Neural cell (in vitro differentiated cells): ENCODE measurements at regions not wholly inside any gene's neighbourhood (a gene's known extent, or its start where the extent isn't known, plus 50 kb on each side); places are given as distances from the start of the nearest gene placed in this dataset.

Experiments used
- H2AFZ ChIP-seq: fragments of 200-600, 300-800 bp; sonication (generic), shearing (Covaris generic); 2 replicates; pipeline ENCODE4 v1.6.0; 2014; ENCODE audit warnings: low read depth, mild to moderate bottlenecking, antibody characterized with exemption, low read length, moderate library complexity
- H3F3A ChIP-seq: fragments of 200-600 bp; shearing (Covaris generic); 2 replicates; pipeline ENCODE4 v1.6.1; 2016; ENCODE audit warnings: mild to moderate bottlenecking, moderate library complexity, mixed read lengths, antibody characterized with exemption, low read length; ENCODE audit not compliant: insufficient read depth, poor library complexity, severe bottlenecking
- H3K27ac ChIP-seq: fragments of 200-600, 300-800 bp; sonication (generic), shearing (Covaris generic); 2 replicates; pipeline ENCODE4 v1.5.1; 2014; ENCODE audit warnings: mild to moderate bottlenecking, low read length, moderate library complexity
- H3K27me3 ChIP-seq: fragments of 300-800, 200-600 bp; sonication (generic), shearing (Covaris generic); 2 replicates; pipeline ENCODE4 v1.6.0; 2014; ENCODE audit warnings: mild to moderate bottlenecking, low read depth, low read length, moderate library complexity; ENCODE audit not compliant: insufficient read depth
- H3K36me3 ChIP-seq: fragments of 300-800, 200-600 bp; sonication (generic), shearing (Covaris generic); 2 replicates; pipeline ENCODE4 v1.5.1; 2014; ENCODE audit warnings: mild to moderate bottlenecking, antibody characterized with exemption, low read length, moderate library complexity; ENCODE audit not compliant: insufficient read depth
- H3K4me2 ChIP-seq: fragments of 300-800, 200-600 bp; sonication (generic), shearing (Covaris generic); 2 replicates; pipeline ENCODE4 v1.6.0; 2014; ENCODE audit warnings: mild to moderate bottlenecking, low read length
- H3K4me3 ChIP-seq: fragments of 300-800, 200-600 bp; sonication (generic), shearing (Covaris generic); 2 replicates; pipeline ENCODE4 v1.5.1; 2014; ENCODE audit warnings: mild to moderate bottlenecking, low read length, moderate library complexity
- H3K79me2 ChIP-seq: fragments of 200-600 bp; shearing (Covaris generic); replicated peaks from 2 replicates; pipeline ENCODE4 v1.6.0; 2014; ENCODE audit warnings: mild to moderate bottlenecking, low read length, moderate library complexity; ENCODE audit not compliant: insufficient read depth
- H3K9ac ChIP-seq: fragments of 300-800, 200-600 bp; sonication (generic), shearing (Covaris generic); 2 replicates; pipeline ENCODE4 v1.6.1; 2016; ENCODE audit warnings: mild to moderate bottlenecking, low read length, mixed read lengths
- H3K9me2 ChIP-seq: fragments of 200-600 bp; shearing (Covaris generic); 2 replicates; pipeline ENCODE4 v1.6.1; 2016; ENCODE audit warnings: mild to moderate bottlenecking, low read length, mixed read lengths; ENCODE audit not compliant: insufficient read depth
- H3K9me3 ChIP-seq: fragments of 200-600, 300-800 bp; sonication (generic), shearing (Covaris generic); 2 replicates; pipeline ENCODE4 v1.6.1; 2016; ENCODE audit warnings: mild to moderate bottlenecking, mixed run types, low read length, moderate library complexity, mixed read lengths
- H4K20me1 ChIP-seq: fragments of 200-600 bp; shearing (Covaris generic); 2 replicates; pipeline ENCODE4 v1.6.1; 2016; ENCODE audit warnings: mild to moderate bottlenecking, mixed run types; ENCODE audit not compliant: insufficient read depth
- EP300 ChIP-seq: fragments of 450-650 bp; conservative IDR thresholded peaks from 2 replicates; pipeline ENCODE4 v1.6.1; 2014; ENCODE audit warnings: antibody characterized with exemption, mild to moderate bottlenecking, moderate library complexity; ENCODE audit not compliant: poor library complexity, severe bottlenecking
- EZH2 ChIP-seq: fragments of 200-600, 300-800 bp; shearing (Covaris generic), sonication (generic); IDR thresholded peaks from 2 replicates; pipeline ENCODE4 v1.6.1; 2014; ENCODE audit warnings: antibody characterized with exemption, low read length, borderline replicate concordance, mild to moderate bottlenecking; ENCODE audit not compliant: insufficient read depth, poor library complexity, severe bottlenecking
- MXI1 ChIP-seq: fragments of 450-650 bp; conservative IDR thresholded peaks from 2 replicates; pipeline ENCODE4 v1.6.1; 2014; ENCODE audit warnings: antibody characterized with exemption, mild to moderate bottlenecking; ENCODE audit not compliant: poor library complexity, severe bottlenecking
- POLR2AphosphoS5 ChIP-seq: IDR thresholded peaks from 2 replicates; pipeline ENCODE4 v1.6.1; 2012
- RAD21 ChIP-seq: fragments of 450-650 bp; conservative IDR thresholded peaks from 2 replicates; pipeline ENCODE4 v1.6.1; 2014; ENCODE audit warnings: antibody characterized with exemption, mild to moderate bottlenecking, moderate library complexity
- SMC3 ChIP-seq: fragments of 450-650 bp; conservative IDR thresholded peaks from 2 replicates; pipeline ENCODE4 v1.6.1; 2014; ENCODE audit warnings: antibody characterized with exemption, mild to moderate bottlenecking, moderate library complexity; ENCODE audit not compliant: poor library complexity
- TAF1 ChIP-seq: IDR thresholded peaks from 2 replicates; pipeline ENCODE4 v1.6.1; 2012; ENCODE audit warnings: low read depth
- TF ChIP-seq, protein P1 (sequence below): IDR thresholded peaks from 2 replicates; pipeline ENCODE4 v1.6.1; 2012; ENCODE audit warnings: borderline replicate concordance
- TF ChIP-seq, protein P2 (sequence below): fragments of 450-650 bp; IDR thresholded peaks from 2 replicates; pipeline ENCODE4 v1.5.1; 2014; ENCODE audit warnings: antibody characterized with exemption, mild to moderate bottlenecking, moderate library complexity; ENCODE audit not compliant: poor library complexity, severe bottlenecking

DNA sequence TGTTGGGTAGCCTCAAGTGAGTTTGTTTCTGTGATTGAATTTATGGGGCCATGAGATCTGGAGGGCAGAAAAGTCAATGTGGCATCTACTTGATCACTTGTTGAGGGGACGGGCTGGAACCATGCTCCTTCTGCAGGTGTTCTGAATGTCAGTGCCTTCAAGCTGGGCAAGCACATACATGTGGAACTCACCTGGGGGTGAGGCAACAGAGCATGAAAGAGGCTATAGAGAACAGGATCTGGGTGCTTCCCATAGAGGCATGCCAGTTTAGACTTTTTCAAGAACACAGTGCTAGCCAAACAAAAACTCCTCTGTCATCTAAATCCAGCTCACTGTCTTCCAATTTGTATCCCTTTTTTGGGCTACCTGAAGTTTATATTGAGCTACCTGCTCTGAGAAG, 77.8 kb upstream of the SLC35B3 start:
- H3K4me3 ChIP-seq, result no peak overlapping the region

DNA sequence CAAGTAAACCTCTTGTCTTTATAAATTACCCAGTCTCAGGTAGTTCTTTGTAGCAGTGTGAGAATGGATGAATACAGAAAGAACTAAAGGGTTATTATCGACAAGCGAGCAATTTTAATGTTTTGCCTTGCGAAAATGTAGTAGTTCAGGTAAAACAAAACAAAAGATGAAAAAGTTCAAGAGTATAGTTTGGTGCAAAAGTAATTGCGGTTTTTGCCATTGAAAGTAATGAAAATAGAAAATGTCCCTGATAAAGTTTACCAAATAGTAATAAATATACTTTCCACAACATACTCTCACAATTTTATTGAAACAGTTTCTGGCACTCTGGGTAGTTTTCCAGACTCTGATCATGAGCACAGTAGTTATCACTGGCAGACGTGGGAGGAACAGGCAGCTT, 71.9 kb upstream of the SLC35B3 start:
- TF ChIP-seq MXI1, result no peak
- TF ChIP-seq, protein P1, sequence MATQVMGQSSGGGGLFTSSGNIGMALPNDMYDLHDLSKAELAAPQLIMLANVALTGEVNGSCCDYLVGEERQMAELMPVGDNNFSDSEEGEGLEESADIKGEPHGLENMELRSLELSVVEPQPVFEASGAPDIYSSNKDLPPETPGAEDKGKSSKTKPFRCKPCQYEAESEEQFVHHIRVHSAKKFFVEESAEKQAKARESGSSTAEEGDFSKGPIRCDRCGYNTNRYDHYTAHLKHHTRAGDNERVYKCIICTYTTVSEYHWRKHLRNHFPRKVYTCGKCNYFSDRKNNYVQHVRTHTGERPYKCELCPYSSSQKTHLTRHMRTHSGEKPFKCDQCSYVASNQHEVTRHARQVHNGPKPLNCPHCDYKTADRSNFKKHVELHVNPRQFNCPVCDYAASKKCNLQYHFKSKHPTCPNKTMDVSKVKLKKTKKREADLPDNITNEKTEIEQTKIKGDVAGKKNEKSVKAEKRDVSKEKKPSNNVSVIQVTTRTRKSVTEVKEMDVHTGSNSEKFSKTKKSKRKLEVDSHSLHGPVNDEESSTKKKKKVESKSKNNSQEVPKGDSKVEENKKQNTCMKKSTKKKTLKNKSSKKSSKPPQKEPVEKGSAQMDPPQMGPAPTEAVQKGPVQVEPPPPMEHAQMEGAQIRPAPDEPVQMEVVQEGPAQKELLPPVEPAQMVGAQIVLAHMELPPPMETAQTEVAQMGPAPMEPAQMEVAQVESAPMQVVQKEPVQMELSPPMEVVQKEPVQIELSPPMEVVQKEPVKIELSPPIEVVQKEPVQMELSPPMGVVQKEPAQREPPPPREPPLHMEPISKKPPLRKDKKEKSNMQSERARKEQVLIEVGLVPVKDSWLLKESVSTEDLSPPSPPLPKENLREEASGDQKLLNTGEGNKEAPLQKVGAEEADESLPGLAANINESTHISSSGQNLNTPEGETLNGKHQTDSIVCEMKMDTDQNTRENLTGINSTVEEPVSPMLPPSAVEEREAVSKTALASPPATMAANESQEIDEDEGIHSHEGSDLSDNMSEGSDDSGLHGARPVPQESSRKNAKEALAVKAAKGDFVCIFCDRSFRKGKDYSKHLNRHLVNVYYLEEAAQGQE, result no peak
- no peak for TF ChIP-seq POLR2AphosphoS5
- TF ChIP-seq TAF1, result no peak
- no peak for TF ChIP-seq RAD21
- no peak for TF ChIP-seq EP300
- no peak for TF ChIP-seq SMC3
- no peak for TF ChIP-seq EZH2
- TF ChIP-seq, protein P2, sequence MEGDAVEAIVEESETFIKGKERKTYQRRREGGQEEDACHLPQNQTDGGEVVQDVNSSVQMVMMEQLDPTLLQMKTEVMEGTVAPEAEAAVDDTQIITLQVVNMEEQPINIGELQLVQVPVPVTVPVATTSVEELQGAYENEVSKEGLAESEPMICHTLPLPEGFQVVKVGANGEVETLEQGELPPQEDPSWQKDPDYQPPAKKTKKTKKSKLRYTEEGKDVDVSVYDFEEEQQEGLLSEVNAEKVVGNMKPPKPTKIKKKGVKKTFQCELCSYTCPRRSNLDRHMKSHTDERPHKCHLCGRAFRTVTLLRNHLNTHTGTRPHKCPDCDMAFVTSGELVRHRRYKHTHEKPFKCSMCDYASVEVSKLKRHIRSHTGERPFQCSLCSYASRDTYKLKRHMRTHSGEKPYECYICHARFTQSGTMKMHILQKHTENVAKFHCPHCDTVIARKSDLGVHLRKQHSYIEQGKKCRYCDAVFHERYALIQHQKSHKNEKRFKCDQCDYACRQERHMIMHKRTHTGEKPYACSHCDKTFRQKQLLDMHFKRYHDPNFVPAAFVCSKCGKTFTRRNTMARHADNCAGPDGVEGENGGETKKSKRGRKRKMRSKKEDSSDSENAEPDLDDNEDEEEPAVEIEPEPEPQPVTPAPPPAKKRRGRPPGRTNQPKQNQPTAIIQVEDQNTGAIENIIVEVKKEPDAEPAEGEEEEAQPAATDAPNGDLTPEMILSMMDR, result no peak
- H2AFZ ChIP-seq, result no peak overlapping the region
- no peaks in the 10 kb centered on the region for H3K79me2 ChIP-seq

More for the DNA sequence above, 77.8 kb upstream of the SLC35B3 start:
- Histone ChIP-seq H3F3A (no peaks in the 10 kb centered on the region), H2AFZ (no peak overlapping the region), H3K36me3 (no peaks in the 10 kb centered on the region), H4K20me1 (no peaks in the 10 kb centered on the region), H3K27ac (no peak overlapping the region), H3K27me3 (no peaks in the 10 kb centered on the region), H3K4me2 (no peak overlapping the region), H3K9me3 (no peaks in the 10 kb centered on the region), H3K79me2 (no peaks in the 10 kb centered on the region), H3K9me2 (no peaks in the 10 kb centered on the region), H3K9ac (no peak overlapping the region)
- TF ChIP-seq MXI1, result no peak
- TF ChIP-seq EP300, result no peak
- TF ChIP-seq SMC3, result no peak
- TF ChIP-seq TAF1, result no peak
- TF ChIP-seq POLR2AphosphoS5, result no peak
- TF ChIP-seq, protein P2, result no peak
- TF ChIP-seq RAD21, result no peak
- TF ChIP-seq, protein P1, result no peak
- TF ChIP-seq EZH2, result no peak

More for the DNA sequence above, 71.9 kb upstream of the SLC35B3 start:
- Histone ChIP-seq H3K9me3 (no peaks in the 10 kb centered on the region), H3K27me3 (no peaks in the 10 kb centered on the region), H3K9ac (no peak overlapping the region), H3K27ac (no peak overlapping the region), H3K36me3 (no peaks in the 10 kb centered on the region), H4K20me1 (no peaks in the 10 kb centered on the region), H3K9me2 (no peaks in the 10 kb centered on the region), H3K4me2 (no peak overlapping the region), H3K4me3 (no peak overlapping the region), H3F3A (no peaks in the 10 kb centered on the region)
